ENCODE measurements at regions not wholly inside any gene's neighbourhood (a gene's known extent, or its start where the extent isn't known, plus 50 kb on each side); places are given as distances from the start of the nearest gene placed in this dataset.

GRCh38 chr1:5345556-5345955 is 646.7 kb downstream of the NPHP4 start:
- FAIRE-seq = no peak

More at GRCh38 chr1:5345556-5345955, 646.7 kb downstream of the NPHP4 start:
- H4K20me1 ChIP-seq (ENCODE audit: control insufficient read depth, insufficient read depth) = no peaks in the 10 kb centered on the region
- no peaks in the 10 kb centered on the region for H3K4me1 ChIP-seq (ENCODE audit: control insufficient read depth, insufficient read depth, low read length)
- WGBS (ENCODE audit: insufficient coverage, insufficient replicate concordance, low lambda C conversion rate, missing lambda C conversion rate) = 41% methylated on average over 8 of the region's 8 CpGs
- in situ Hi-C loops (cut with MboI) = no loop called here
- DNase-seq (ENCODE audit: low read depth, low spot score) (no peak), ATAC-seq (no peak)
- POLR2A ChIA-PET = no interaction called here
- H3K9me3 ChIP-seq (replicated peaks; ENCODE audit: control insufficient read depth, insufficient read depth, low read length) = no peaks in the 10 kb centered on the region
- H3K27me3 ChIP-seq (replicated peaks in 1 of 2; ENCODE audit: control insufficient read depth in 2 of 2, insufficient read depth in 2 of 2, low read length in 1 of 2) = no peaks in the 10 kb centered on the region
- no peak overlapping the region for H3K4me3 ChIP-seq
- TF ChIP-seq, protein P1, sequence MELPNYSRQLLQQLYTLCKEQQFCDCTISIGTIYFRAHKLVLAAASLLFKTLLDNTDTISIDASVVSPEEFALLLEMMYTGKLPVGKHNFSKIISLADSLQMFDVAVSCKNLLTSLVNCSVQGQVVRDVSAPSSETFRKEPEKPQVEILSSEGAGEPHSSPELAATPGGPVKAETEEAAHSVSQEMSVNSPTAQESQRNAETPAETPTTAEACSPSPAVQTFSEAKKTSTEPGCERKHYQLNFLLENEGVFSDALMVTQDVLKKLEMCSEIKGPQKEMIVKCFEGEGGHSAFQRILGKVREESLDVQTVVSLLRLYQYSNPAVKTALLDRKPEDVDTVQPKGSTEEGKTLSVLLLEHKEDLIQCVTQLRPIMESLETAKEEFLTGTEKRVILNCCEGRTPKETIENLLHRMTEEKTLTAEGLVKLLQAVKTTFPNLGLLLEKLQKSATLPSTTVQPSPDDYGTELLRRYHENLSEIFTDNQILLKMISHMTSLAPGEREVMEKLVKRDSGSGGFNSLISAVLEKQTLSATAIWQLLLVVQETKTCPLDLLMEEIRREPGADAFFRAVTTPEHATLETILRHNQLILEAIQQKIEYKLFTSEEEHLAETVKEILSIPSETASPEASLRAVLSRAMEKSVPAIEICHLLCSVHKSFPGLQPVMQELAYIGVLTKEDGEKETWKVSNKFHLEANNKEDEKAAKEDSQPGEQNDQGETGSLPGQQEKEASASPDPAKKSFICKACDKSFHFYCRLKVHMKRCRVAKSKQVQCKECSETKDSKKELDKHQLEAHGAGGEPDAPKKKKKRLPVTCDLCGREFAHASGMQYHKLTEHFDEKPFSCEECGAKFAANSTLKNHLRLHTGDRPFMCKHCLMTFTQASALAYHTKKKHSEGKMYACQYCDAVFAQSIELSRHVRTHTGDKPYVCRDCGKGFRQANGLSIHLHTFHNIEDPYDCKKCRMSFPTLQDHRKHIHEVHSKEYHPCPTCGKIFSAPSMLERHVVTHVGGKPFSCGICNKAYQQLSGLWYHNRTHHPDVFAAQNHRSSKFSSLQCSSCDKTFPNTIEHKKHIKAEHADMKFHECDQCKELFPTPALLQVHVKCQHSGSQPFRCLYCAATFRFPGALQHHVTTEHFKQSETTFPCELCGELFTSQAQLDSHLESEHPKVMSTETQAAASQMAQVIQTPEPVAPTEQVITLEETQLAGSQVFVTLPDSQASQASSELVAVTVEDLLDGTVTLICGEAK (IDR thresholded peaks at IDR 0.05; ENCODE audit: borderline replicate concordance) = no peak
- TF ChIP-seq PML (IDR thresholded peaks at IDR 0.05; ENCODE audit: low read length) (no peak), NR2C1 (IDR thresholded peaks at IDR 0.05) (no peak), RBBP5 (conservative IDR thresholded peaks at IDR 0.05) (no peak), CHD1 (IDR thresholded peaks at IDR 0.05; ENCODE audit: low read depth, low read length) (no peak), HDAC2 (IDR thresholded peaks at IDR 0.05) (no peak), CREM (IDR thresholded peaks at IDR 0.05; ENCODE audit: low read depth) (no peak), FOXM1 (IDR thresholded peaks at IDR 0.05; ENCODE audit: low read depth, low read length) (no peak), MAX (IDR thresholded peaks at IDR 0.05; ENCODE audit: low read depth, low read length) (no peak), SIX5 (IDR thresholded peaks at IDR 0.05; ENCODE audit: low read depth, low read length, severe bottlenecking) (no peak), KLF5 (IDR thresholded peaks at IDR 0.05; ENCODE audit: partially characterized antibody) (no peak)
- TF ChIP-seq, protein P2, sequence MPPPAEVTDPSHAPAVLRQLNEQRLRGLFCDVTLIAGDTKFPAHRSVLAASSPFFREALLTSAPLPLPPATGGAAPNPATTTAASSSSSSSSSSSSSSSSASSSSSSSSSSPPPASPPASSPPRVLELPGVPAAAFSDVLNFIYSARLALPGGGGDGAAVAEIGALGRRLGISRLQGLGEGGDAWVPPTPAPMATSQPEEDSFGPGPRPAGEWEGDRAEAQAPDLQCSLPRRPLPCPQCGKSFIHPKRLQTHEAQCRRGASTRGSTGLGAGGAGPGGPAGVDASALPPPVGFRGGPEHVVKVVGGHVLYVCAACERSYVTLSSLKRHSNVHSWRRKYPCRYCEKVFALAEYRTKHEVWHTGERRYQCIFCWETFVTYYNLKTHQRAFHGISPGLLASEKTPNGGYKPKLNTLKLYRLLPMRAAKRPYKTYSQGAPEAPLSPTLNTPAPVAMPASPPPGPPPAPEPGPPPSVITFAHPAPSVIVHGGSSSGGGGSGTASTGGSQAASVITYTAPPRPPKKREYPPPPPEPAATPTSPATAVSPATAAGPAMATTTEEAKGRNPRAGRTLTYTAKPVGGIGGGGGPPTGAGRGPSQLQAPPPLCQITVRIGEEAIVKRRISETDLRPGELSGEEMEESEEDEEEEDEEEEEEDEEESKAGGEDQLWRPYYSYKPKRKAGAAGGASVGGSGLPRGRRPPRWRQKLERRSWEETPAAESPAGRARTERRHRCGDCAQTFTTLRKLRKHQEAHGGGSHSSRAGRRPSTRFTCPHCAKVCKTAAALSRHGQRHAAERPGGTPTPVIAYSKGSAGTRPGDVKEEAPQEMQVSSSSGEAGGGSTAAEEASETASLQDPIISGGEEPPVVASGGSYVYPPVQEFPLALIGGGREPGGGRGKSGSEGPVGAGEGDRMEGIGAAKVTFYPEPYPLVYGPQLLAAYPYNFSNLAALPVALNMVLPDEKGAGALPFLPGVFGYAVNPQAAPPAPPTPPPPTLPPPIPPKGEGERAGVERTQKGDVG (CRISPR knock-in tag; IDR thresholded peaks at IDR 0.05) = no peak
- intact Hi-C loops (cut with micrococcal nuclease; ENCODE audit: unreplicated experiment) = no loop called here
- no peak overlapping the region for H3K27ac ChIP-seq (ENCODE audit: control insufficient read depth, insufficient read depth)
- no peak overlapping the region for H3K4me2 ChIP-seq (ENCODE audit: control insufficient read depth, insufficient read depth)
- H3K79me2 ChIP-seq (ENCODE audit: control insufficient read depth, insufficient read depth, low read length) = no peaks in the 10 kb centered on the region
- H3K9ac ChIP-seq (ENCODE audit: control insufficient read depth, insufficient read depth, low read length) = no peak overlapping the region
- SMC1A ChIA-PET (ENCODE audit: uncharacterized antibody, unreplicated experiment) = no interaction called here
- RAD21 ChIA-PET (ENCODE audit: unreplicated experiment) = no interaction called here
- CTCF ChIA-PET = no interaction called here
- no peak overlapping the region for H2AFZ ChIP-seq (ENCODE audit: control insufficient read depth, low read depth, low read length)
- no TSS peak for BruUV-seq (replicated peaks)
- no peaks in the 10 kb centered on the region for H3K36me3 ChIP-seq (ENCODE audit: control insufficient read depth in 2 of 2, insufficient read depth in 2 of 2, low read length in 1 of 2)
